HFFc6 (cell line): ENCODE measurements at regions not wholly inside any gene's neighbourhood (a gene's known extent, or its start where the extent isn't known, plus 50 kb on each side); places are given as distances from the start of the nearest gene placed in this dataset.
A peak's percentile ranks its signal among the peaks of the same experiment; 100 is the strongest.

Source experiments
- DNase-seq: peaks from one replicate; pipeline ENCODE4 v3.0.0-alpha.2; 2018
- H3K27ac Mint-ChIP-seq: 2 replicates; pipeline ENCODE4 v1.8.0; 2020; ENCODE audit warnings: mild to moderate bottlenecking, mixed read lengths
- H3K27me3 Mint-ChIP-seq: 2 replicates; pipeline ENCODE4 v1.8.0; 2021; ENCODE audit warnings: mild to moderate bottlenecking, moderate library complexity, mixed read lengths; ENCODE audit not compliant: insufficient read depth
- H3K36me3 Mint-ChIP-seq: 2 replicates; pipeline ENCODE4 v1.8.0; 2021; ENCODE audit warnings: low read depth, mixed read lengths
- H3K4me1 Mint-ChIP-seq: 2 replicates; pipeline ENCODE4 v1.8.0; 2020; ENCODE audit warnings: low read depth, mixed read lengths
- H3K4me3 Mint-ChIP-seq: 2 replicates; pipeline ENCODE4 v1.8.0; 2020; ENCODE audit warnings: mild to moderate bottlenecking, moderate library complexity, mixed read lengths
- H3K9me3 Mint-ChIP-seq: 2 replicates; pipeline ENCODE4 v1.8.0; 2020; ENCODE audit warnings: mild to moderate bottlenecking, mixed read lengths
- TF ChIP-seq, protein P1 (sequence below): fragments of 200-600 bp; sonication (generic); IDR thresholded peaks from 2 replicates; pipeline ENCODE4 v1.5.0; 2021; ENCODE audit warnings: antibody characterized with exemption, mild to moderate bottlenecking

DNA sequence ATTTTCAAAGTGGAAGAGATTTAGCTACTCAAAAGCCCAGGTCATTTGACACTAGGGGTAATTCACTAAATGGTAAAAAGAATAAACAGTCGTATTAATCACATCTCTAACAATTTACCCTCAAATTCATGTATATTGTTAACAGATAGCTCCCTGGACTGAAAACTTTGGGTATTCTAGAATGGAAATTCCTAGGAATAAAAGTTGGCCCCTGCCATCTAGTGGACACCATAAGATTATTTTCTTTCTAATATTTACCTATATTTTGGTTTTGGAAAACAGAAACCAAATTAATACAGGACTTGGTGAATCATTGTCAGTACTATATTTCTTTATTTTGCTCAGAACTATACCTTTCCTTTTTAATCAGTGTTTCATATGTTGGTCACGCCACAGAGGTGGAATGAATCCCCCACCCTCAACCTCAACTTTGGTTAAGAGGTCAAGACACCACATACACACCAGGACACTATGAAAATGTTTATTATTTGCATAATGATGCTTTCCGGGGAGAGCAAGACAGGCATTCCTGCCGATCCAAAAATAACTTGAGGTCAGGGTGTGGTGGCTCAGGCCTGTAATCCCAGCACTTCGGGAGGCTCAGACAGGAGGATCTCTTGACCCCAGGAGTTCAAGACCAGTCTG lies 96.2 kb upstream of the APOOL start:
- H3K9me3 Mint-ChIP-seq, result no peaks in the 10 kb centered on the region
- H3K27ac Mint-ChIP-seq, result no peak overlapping the region
- TF ChIP-seq, protein P1, sequence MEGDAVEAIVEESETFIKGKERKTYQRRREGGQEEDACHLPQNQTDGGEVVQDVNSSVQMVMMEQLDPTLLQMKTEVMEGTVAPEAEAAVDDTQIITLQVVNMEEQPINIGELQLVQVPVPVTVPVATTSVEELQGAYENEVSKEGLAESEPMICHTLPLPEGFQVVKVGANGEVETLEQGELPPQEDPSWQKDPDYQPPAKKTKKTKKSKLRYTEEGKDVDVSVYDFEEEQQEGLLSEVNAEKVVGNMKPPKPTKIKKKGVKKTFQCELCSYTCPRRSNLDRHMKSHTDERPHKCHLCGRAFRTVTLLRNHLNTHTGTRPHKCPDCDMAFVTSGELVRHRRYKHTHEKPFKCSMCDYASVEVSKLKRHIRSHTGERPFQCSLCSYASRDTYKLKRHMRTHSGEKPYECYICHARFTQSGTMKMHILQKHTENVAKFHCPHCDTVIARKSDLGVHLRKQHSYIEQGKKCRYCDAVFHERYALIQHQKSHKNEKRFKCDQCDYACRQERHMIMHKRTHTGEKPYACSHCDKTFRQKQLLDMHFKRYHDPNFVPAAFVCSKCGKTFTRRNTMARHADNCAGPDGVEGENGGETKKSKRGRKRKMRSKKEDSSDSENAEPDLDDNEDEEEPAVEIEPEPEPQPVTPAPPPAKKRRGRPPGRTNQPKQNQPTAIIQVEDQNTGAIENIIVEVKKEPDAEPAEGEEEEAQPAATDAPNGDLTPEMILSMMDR, result peak; percentile 70
- H3K36me3 Mint-ChIP-seq, result no peaks in the 10 kb centered on the region
- peak overlapping the region; percentile 61 for H3K4me3 Mint-ChIP-seq
- H3K4me1 Mint-ChIP-seq, result peaks cover 10% of the 10 kb centered on the region
- H3K27me3 Mint-ChIP-seq, result no peaks in the 10 kb centered on the region; the same call in 1 of the 2 replicates
- peak; percentile 0 for DNase-seq

DNA sequence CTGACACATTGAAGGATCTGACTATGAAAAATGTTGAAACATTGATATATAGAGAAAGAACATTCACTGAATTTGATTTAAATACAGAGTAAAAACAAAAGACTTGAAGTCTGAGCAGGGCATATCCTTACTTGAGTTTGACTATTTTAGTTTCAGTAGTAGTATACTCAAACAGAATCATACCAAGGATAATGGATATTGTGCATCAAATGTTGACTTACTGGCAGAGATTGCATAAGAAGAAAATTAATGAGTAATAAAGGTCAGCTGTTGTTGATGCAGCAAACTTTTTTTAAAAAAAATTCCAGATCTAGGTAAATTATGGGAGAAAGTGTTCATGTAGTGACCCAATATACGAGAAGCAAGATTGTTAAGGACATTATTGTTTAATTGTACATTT lies 94.5 kb upstream of the APOOL start:
- DNase-seq, result no peak
- no peaks in the 10 kb centered on the region for H3K36me3 Mint-ChIP-seq
- H3K4me3 Mint-ChIP-seq, result no peak overlapping the region
- H3K9me3 Mint-ChIP-seq, result no peaks in the 10 kb centered on the region
- H3K27me3 Mint-ChIP-seq, result no peaks in the 10 kb centered on the region; the same call in 1 of the 2 replicates
- TF ChIP-seq, protein P1, result no peak
- no peak overlapping the region for H3K27ac Mint-ChIP-seq
- peaks cover 10% of the 10 kb centered on the region for H3K4me1 Mint-ChIP-seq

DNA sequence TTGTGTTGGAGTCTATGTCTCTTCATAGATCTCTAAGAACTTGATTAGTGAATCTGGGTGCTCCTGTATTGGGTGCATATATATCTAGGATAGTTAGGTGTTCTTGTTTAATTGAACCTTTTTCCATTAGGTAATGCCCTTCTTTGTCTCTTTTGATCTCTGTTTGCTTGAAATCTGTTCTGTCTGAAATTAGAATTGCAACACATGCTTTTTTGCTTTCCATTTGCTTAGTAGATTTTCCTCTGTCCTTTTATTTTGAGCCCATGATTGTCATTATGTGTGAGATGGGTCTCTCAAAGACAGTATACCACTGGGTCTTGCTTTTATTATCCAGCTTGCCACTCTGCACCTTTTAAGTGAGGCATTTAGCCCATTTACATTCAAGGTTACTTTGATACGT lies 79.1 kb upstream of the APOOL start:
- no peak for DNase-seq
- no peaks in the 10 kb centered on the region for H3K4me1 Mint-ChIP-seq
- TF ChIP-seq, protein P1, result no peak
- no peak overlapping the region for H3K4me3 Mint-ChIP-seq
- no peaks in the 10 kb centered on the region for H3K9me3 Mint-ChIP-seq
- H3K27me3 Mint-ChIP-seq, result no peaks in the 10 kb centered on the region
- H3K27ac Mint-ChIP-seq, result no peak overlapping the region
- no peaks in the 10 kb centered on the region for H3K36me3 Mint-ChIP-seq

DNA sequence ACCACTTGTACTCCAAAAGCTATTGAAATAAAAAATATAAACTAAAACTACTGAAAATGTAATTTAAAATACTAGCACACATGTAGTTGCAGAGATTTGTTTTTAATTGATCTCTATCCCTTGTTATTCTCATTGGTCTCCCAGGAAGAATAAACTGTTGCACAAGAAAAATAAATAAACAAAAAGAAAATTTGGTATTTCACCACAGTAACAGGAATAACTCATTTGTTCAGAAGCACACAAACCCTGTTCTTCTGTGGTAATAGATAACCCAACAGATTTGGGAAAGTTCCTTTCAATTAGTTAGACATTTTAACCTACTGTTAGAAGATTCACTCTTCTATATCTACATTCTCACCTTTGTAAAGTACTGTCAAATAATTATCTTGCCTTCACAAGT lies 70.9 kb upstream of the APOOL start:
- no peak overlapping the region for H3K27ac Mint-ChIP-seq
- TF ChIP-seq, protein P1, result no peak
- H3K4me3 Mint-ChIP-seq, result no peak overlapping the region
- peaks cover 2% of the 10 kb centered on the region; the same call in 1 of the 2 replicates for H3K27me3 Mint-ChIP-seq
- no peaks in the 10 kb centered on the region for H3K4me1 Mint-ChIP-seq
- H3K36me3 Mint-ChIP-seq, result no peaks in the 10 kb centered on the region
- no peak for DNase-seq
- no peaks in the 10 kb centered on the region for H3K9me3 Mint-ChIP-seq

DNA sequence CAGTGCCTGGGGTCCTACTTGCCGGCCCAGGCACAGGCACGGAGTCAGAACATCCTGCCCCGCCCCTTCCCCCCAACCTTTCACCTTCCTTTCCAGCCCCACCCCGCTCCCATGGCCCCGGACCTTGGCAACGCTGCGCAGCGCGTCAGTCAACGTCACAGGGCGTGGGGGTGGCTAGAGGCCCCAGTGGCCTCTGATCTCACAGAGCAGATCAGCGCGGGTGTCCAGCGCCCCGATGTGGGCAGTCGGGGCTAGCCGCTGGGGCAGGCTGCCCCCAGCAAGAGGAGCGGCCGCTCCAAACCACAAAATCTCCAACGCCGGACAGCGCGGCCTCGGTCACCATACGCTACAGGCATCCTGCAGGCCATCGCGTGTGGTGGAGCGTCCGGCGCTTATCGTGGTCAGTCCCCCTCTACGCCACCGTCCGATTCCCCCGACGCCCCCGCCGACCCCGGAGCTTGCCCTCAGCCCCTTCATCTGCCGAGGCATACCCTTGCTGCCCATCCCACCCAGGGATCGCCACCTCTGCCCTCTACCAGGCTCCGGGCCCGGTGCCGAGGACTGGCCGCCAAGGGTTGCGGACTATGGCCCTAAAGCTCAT lies 69.6 kb upstream of the APOOL start:
- H3K4me3 Mint-ChIP-seq, result no peak overlapping the region
- TF ChIP-seq, protein P1, result no peak
- H3K36me3 Mint-ChIP-seq, result no peaks in the 10 kb centered on the region
- no peaks in the 10 kb centered on the region for H3K9me3 Mint-ChIP-seq
- no peak overlapping the region for H3K27ac Mint-ChIP-seq
- no peaks in the 10 kb centered on the region for H3K4me1 Mint-ChIP-seq
- peaks cover 2% of the 10 kb centered on the region; the same call in 1 of the 2 replicates for H3K27me3 Mint-ChIP-seq
- no peak for DNase-seq
